ENCODE measurements at regions not wholly inside any gene's neighbourhood (a gene's known extent, or its start where the extent isn't known, plus 50 kb on each side); places are given as distances from the start of the nearest gene placed in this dataset.

DNA sequence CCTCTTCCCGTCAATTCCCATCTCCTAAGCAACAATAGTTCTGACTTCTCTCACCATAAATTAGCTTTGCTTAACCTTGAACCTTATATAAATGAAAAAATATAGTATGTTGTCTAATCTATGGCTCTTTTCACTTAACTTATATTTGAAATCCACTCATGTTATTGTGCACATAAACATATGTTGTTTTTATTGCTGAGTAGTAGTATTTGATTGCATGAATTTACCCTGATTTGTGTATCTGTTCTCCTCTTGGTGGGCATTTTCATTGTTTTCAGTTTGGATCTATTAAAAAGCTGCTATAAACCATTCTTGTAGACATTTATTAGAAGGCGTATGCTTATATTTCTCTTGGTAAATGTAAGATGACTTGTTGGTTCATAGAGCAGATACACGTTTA, 874.3 kb upstream of the ZEB2 start:
- Histone ChIP-seq H3K23me2 (ENCODE audit: insufficient read length, low read depth, low read length, poor library complexity, severe bottlenecking) (no peaks in the 10 kb centered on the region), H2BK20ac (ENCODE audit: low read depth, low read length, poor library complexity, severe bottlenecking) (no peak overlapping the region)

More for the DNA sequence above, 874.3 kb upstream of the ZEB2 start:
- Histone ChIP-seq H4K20me1 (ENCODE audit: control insufficient read depth, insufficient read depth, insufficient read length) (no peaks in the 10 kb centered on the region), H2AK5ac (ENCODE audit: insufficient read length, low read length) (no peak overlapping the region), H3K79me2 (ENCODE audit: insufficient read depth, low read length) (no peaks in the 10 kb centered on the region), H3K27ac (ENCODE audit: insufficient read length, low read depth, low read length) (no peak overlapping the region), H3K14ac (ENCODE audit: insufficient read depth, low read length) (no peak overlapping the region), H4K8ac (replicated peaks; ENCODE audit: insufficient read length, low read depth, low read length) (no peak overlapping the region), H4K5ac (ENCODE audit: insufficient read length, low read depth, low read length) (no peak overlapping the region), H3K4ac (ENCODE audit: low read depth, low read length) (no peak overlapping the region), H3K9me3 (ENCODE audit: control insufficient read depth, low read depth, low read length) (no peaks in the 10 kb centered on the region), H3K18ac (ENCODE audit: insufficient read length, low read depth, low read length) (no peak overlapping the region), H3K27me3 (ENCODE audit: insufficient read depth, low read length) (no peaks in the 10 kb centered on the region), H2BK120ac (ENCODE audit: low read depth, low read length, poor library complexity, severe bottlenecking) (no peak overlapping the region), H3K4me1 (ENCODE audit: insufficient read depth, low read length) (no peaks in the 10 kb centered on the region), H2AFZ (ENCODE audit: low read length) (no peak overlapping the region), H3K56ac (ENCODE audit: insufficient read length, low read depth, low read length) (no peak overlapping the region), H2BK12ac (ENCODE audit: insufficient read length, low read depth, low read length) (no peak overlapping the region), H2BK5ac (ENCODE audit: insufficient read length, low read length) (no peak overlapping the region), H3K4me2 (ENCODE audit: insufficient read depth, insufficient read length, low read length) (no peak overlapping the region), H2BK15ac (ENCODE audit: low read depth, low read length) (no peak overlapping the region), H3K79me1 (ENCODE audit: insufficient read depth, low read depth, low read length, poor library complexity, severe bottlenecking) (no peaks in the 10 kb centered on the region), H4K91ac (ENCODE audit: insufficient read length, low read depth, low read length) (no peak overlapping the region), H3T11ph (ENCODE audit: low read length) (no peak overlapping the region), H3K23ac (ENCODE audit: insufficient read length, low read depth, low read length) (no peak overlapping the region), H3K9ac (ENCODE audit: extremely low read depth, insufficient read length, low read length) (no peak overlapping the region)
- TF ChIP-seq, protein P1, sequence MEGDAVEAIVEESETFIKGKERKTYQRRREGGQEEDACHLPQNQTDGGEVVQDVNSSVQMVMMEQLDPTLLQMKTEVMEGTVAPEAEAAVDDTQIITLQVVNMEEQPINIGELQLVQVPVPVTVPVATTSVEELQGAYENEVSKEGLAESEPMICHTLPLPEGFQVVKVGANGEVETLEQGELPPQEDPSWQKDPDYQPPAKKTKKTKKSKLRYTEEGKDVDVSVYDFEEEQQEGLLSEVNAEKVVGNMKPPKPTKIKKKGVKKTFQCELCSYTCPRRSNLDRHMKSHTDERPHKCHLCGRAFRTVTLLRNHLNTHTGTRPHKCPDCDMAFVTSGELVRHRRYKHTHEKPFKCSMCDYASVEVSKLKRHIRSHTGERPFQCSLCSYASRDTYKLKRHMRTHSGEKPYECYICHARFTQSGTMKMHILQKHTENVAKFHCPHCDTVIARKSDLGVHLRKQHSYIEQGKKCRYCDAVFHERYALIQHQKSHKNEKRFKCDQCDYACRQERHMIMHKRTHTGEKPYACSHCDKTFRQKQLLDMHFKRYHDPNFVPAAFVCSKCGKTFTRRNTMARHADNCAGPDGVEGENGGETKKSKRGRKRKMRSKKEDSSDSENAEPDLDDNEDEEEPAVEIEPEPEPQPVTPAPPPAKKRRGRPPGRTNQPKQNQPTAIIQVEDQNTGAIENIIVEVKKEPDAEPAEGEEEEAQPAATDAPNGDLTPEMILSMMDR (conservative IDR thresholded peaks at IDR 0.05) = no peak
- no peak for DNase-seq
- H3K27me3 Mint-ChIP-seq (ENCODE audit: low read depth) = no peaks in the 10 kb centered on the region
- H3K27ac Mint-ChIP-seq = no peak overlapping the region
- H3K4me1 Mint-ChIP-seq = no peaks in the 10 kb centered on the region
- no peak overlapping the region for H3K4me3 Mint-ChIP-seq
- peaks cover 6% of the 10 kb centered on the region in 2 experiments; a peak in 2 of 5 replicates for H3K9me3 Mint-ChIP-seq
- H3K36me3 Mint-ChIP-seq (ENCODE audit: insufficient read depth in 1 of 3, low read depth in 3 of 3) = no peaks in the 10 kb centered on the region
- no CpG with 5 or more reads among the region's 3 CpGs for WGBS (ENCODE audit: extremely low coverage, insufficient read length, low lambda C conversion rate)
